CD14-positive monocyte (primary cell): ENCODE measurements at regions not wholly inside any gene's neighbourhood (a gene's known extent, or its start where the extent isn't known, plus 50 kb on each side); places are given as distances from the start of the nearest gene placed in this dataset.

ENCODE experiments used
- DNase-seq, 3 donors: peaks; one replicate each; pipeline ENCODE4 v3.0.0-alpha.2; 2011 to 2022
- H2AFZ ChIP-seq: 2 replicates; pipeline ENCODE4 v1.6.0; 2012; ENCODE audit warnings: mild to moderate bottlenecking, low read depth, low read length, inconsistent platforms; ENCODE audit not compliant: insufficient read depth, poor library complexity, severe bottlenecking
- H3K27ac ChIP-seq, 2 donors: 1 replicate in 1 of 2; 2 replicates in 1 of 2; pipeline ENCODE4 v1.5.1; 2012 to 2013; ENCODE audit warnings: low read length in 2 of 2, control low read depth in 1 of 2, inconsistent platforms in 1 of 2, low read depth in 1 of 2, mild to moderate bottlenecking in 1 of 2
- H3K27me3 ChIP-seq, 2 donors: one replicate each; pipeline versions ENCODE4 v1.6.0 to v1.6.1; 2011 to 2013; ENCODE audit warnings: low read length in 2 of 2; ENCODE audit not compliant: control insufficient read depth in 2 of 2, insufficient read depth in 2 of 2
- H3K36me3 ChIP-seq, 2 donors: replicated peaks in 1 of 2; 1 replicate in 1 of 2; 2 replicates in 1 of 2; pipeline versions ENCODE4 v1.5.1 to v1.6.1; 2012 to 2013; ENCODE audit warnings: low read length in 2 of 2, control low read depth in 1 of 2, inconsistent platforms in 1 of 2, mild to moderate bottlenecking in 1 of 2; ENCODE audit not compliant: insufficient read depth in 2 of 2, control insufficient read depth in 1 of 2
- H3K4me1 ChIP-seq, 2 donors: 1 replicate in 1 of 2; 2 replicates in 1 of 2; pipeline versions ENCODE4 v1.5.1 to v1.6.1; 2012 to 2013; ENCODE audit warnings: low read length in 2 of 2, control low read depth in 1 of 2, inconsistent platforms in 1 of 2, mild to moderate bottlenecking in 1 of 2, moderate library complexity in 1 of 2; ENCODE audit not compliant: insufficient read depth in 2 of 2, control insufficient read depth in 1 of 2
- H3K4me2 ChIP-seq: replicated peaks from 2 replicates; pipeline ENCODE3; 2012; ENCODE audit warnings: low read length, moderate library complexity, mild to moderate bottlenecking; ENCODE audit not compliant: poor library complexity, severe bottlenecking; ENCODE audit errors: extremely low read depth
- H3K4me3 ChIP-seq, 3 experiments: fragments of 200-600 bp in 1 of 3; sonication (generic) in 1 of 3; replicated peaks in 1 of 3; 1 replicate in 2 of 3; 2 replicates in 1 of 3; pipeline ENCODE4 v1.5.1; 2011 to 2013; ENCODE audit warnings: low read length in 3 of 3, mild to moderate bottlenecking in 3 of 3, control low read depth in 2 of 3, low read depth in 2 of 3, inconsistent platforms in 1 of 3, moderate library complexity in 1 of 3
- H3K79me2 ChIP-seq: 2 replicates; pipeline ENCODE4 v1.6.0; 2012; ENCODE audit warnings: mild to moderate bottlenecking, control low read depth, inconsistent platforms, low read length, moderate library complexity; ENCODE audit not compliant: insufficient read depth
- H3K9ac ChIP-seq: 2 replicates; pipeline ENCODE4 v1.6.0; 2017; ENCODE audit warnings: low read length, mild to moderate bottlenecking; ENCODE audit not compliant: insufficient read depth, poor library complexity, severe bottlenecking
- H3K9me3 ChIP-seq, 2 donors: replicated peaks in 1 of 2; 1 replicate in 1 of 2; 2 replicates in 1 of 2; pipeline versions ENCODE4 v1.5.1 to v1.6.1; 2012 to 2013; ENCODE audit warnings: low read length in 2 of 2, control low read depth in 1 of 2; ENCODE audit not compliant: control insufficient read depth in 1 of 2, insufficient read depth in 1 of 2
- H4K20me1 ChIP-seq: 2 replicates; pipeline ENCODE4 v1.6.0; 2012; ENCODE audit warnings: mild to moderate bottlenecking, low read length, control low read depth, moderate library complexity; ENCODE audit not compliant: insufficient read depth
- H3K27ac Mint-ChIP-seq, 7 donors: one replicate each; pipeline ENCODE4 v1.8.0; 2020; ENCODE audit warnings: mild to moderate bottlenecking in 7 of 7, mixed read lengths in 7 of 7, moderate library complexity in 6 of 7, inconsistent platforms in 2 of 7
- H3K27me3 Mint-ChIP-seq, 3 donors: one replicate each; pipeline ENCODE4 v1.8.0; 2021 to 2022; ENCODE audit warnings: low read depth in 3 of 3, mild to moderate bottlenecking in 3 of 3, mixed read lengths in 3 of 3, moderate library complexity in 3 of 3, inconsistent platforms in 1 of 3
- H3K36me3 Mint-ChIP-seq, 2 donors: one replicate each; pipeline ENCODE4 v1.8.0; 2020; ENCODE audit warnings: mixed read lengths in 2 of 2, inconsistent platforms in 1 of 2, mild to moderate bottlenecking in 1 of 2
- H3K4me1 Mint-ChIP-seq: one replicate; pipeline ENCODE4 v1.8.0; 2020; ENCODE audit warnings: mild to moderate bottlenecking, mixed read lengths
- H3K4me3 Mint-ChIP-seq, 2 donors: one replicate each; pipeline ENCODE4 v1.8.0; 2020; ENCODE audit warnings: mild to moderate bottlenecking in 2 of 2, mixed read lengths in 2 of 2, moderate library complexity in 1 of 2
- H3K9me3 Mint-ChIP-seq, 7 donors: one replicate each; pipeline ENCODE4 v1.8.0; 2020 to 2022; ENCODE audit warnings: mixed read lengths in 7 of 7, mild to moderate bottlenecking in 6 of 7, moderate library complexity in 6 of 7, inconsistent platforms in 2 of 7
- CTCF ChIP-seq: fragments of 200-600 bp; IDR thresholded peaks from one replicate; pipeline ENCODE4 v1.8.0; 2022; ENCODE audit warnings: antibody characterized with exemption, mild to moderate bottlenecking
- WGBS: methylation state at CpG from one replicate; pipeline ENCODE4 v1.1.5; 2013; ENCODE audit warnings: missing lambda C conversion rate; ENCODE audit not compliant: insufficient coverage; 5-methylcytosine and 5-hydroxymethylcytosine counted together
- intact Hi-C, 2 donors: fragments of 100-400 bp; cut with micrococcal nuclease; formaldehyde crosslinking; loops; one replicate each; pipeline versions ENCODE4 v1.15.0 to v1.15.1; 2023

GRCh38 chr17:70771804-70772386 lies 602.6 kb downstream of the KCNJ2 start:
- no peak overlapping the region for H2AFZ ChIP-seq
- no peaks in the 10 kb centered on the region for H3K9me3 ChIP-seq
- no peaks in the 10 kb centered on the region for H3K4me1 Mint-ChIP-seq
- WGBS, result 92% methylated on average over 11 of the region's 14 CpGs
- no peaks in the 10 kb centered on the region for H3K36me3 Mint-ChIP-seq
- no peak for DNase-seq
- no peaks in the 10 kb centered on the region for H3K36me3 ChIP-seq
- H3K4me3 ChIP-seq, result no peak overlapping the region
- no peaks in the 10 kb centered on the region for H3K27me3 ChIP-seq
- no peaks in the 10 kb centered on the region for H3K9me3 Mint-ChIP-seq
- peaks cover 0 to 1% (median 0%) of the 10 kb centered on the region in 3 donors for H3K27me3 Mint-ChIP-seq
- no peaks in the 10 kb centered on the region for H3K4me1 ChIP-seq
- intact Hi-C loops, result no loop called here
- H4K20me1 ChIP-seq, result no peaks in the 10 kb centered on the region
- H3K4me3 Mint-ChIP-seq, result no peak overlapping the region
- H3K27ac Mint-ChIP-seq, result no peak overlapping the region
- no peak overlapping the region for H3K9ac ChIP-seq
- H3K79me2 ChIP-seq, result no peaks in the 10 kb centered on the region
- no peak overlapping the region for H3K27ac ChIP-seq
- TF ChIP-seq CTCF, result no peak
- no peak overlapping the region for H3K4me2 ChIP-seq

GRCh38 chr17:70772761-70773160 lies 603.4 kb downstream of the KCNJ2 start:
- no peaks in the 10 kb centered on the region for H3K9me3 ChIP-seq
- H2AFZ ChIP-seq, result no peak overlapping the region
- Mint-ChIP-seq H3K27me3 (peaks cover 0 to 1% (median 0%) of the 10 kb centered on the region in 3 donors), H3K27ac (no peak overlapping the region), H3K4me1 (no peaks in the 10 kb centered on the region), H3K4me3 (no peak overlapping the region), H3K9me3 (no peaks in the 10 kb centered on the region), H3K36me3 (no peaks in the 10 kb centered on the region)
- WGBS, result no CpG with 5 or more reads among the region's 7 CpGs
- H3K79me2 ChIP-seq, result no peaks in the 10 kb centered on the region
- intact Hi-C loops, result no loop called here
- H3K27me3 ChIP-seq, result no peaks in the 10 kb centered on the region
- no peak overlapping the region for H3K27ac ChIP-seq
- DNase-seq, result no peak
- H3K4me1 ChIP-seq, result no peaks in the 10 kb centered on the region
- no peaks in the 10 kb centered on the region for H3K36me3 ChIP-seq
- no peak overlapping the region for H3K4me2 ChIP-seq
- H3K9ac ChIP-seq, result no peak overlapping the region
- no peak overlapping the region for H3K4me3 ChIP-seq
- H4K20me1 ChIP-seq, result no peaks in the 10 kb centered on the region
- no peak for TF ChIP-seq CTCF
